Parathyroid adenoma (tissue), 2 donors: ENCODE measurements at regions not wholly inside any gene's neighbourhood (a gene's known extent, or its start where the extent isn't known, plus 50 kb on each side); places are given as distances from the start of the nearest gene placed in this dataset.

ENCODE experiments used
- H2AFZ ChIP-seq: fragments of 300-600 bp; sonication (generic); one replicate; pipeline ENCODE4 v1.7.0; 2017; ENCODE audit warnings: antibody characterized with exemption, mild to moderate bottlenecking
- H3K27ac ChIP-seq: fragments of 300-600 bp; sonication (generic); one replicate; pipeline ENCODE4 v1.7.0; 2017
- H3K27me3 ChIP-seq: fragments of 300-600 bp; sonication (generic); one replicate; pipeline ENCODE4 v1.7.0; 2017; ENCODE audit warnings: low read length; ENCODE audit not compliant: control insufficient read depth, insufficient read depth
- H3K36me3 ChIP-seq: fragments of 300-600 bp; sonication (generic); one replicate; pipeline ENCODE4 v1.7.0; 2017; ENCODE audit warnings: low read length; ENCODE audit not compliant: control insufficient read depth, insufficient read depth
- H3K4me1 ChIP-seq: fragments of 300-600 bp; sonication (generic); one replicate; pipeline ENCODE4 v1.7.0; 2017; ENCODE audit warnings: control low read depth
- H3K4me2 ChIP-seq: fragments of 300-600 bp; sonication (generic); one replicate; pipeline ENCODE4 v1.7.0; 2017; ENCODE audit warnings: low read length
- H3K4me3 ChIP-seq: fragments of 300-600 bp; sonication (generic); one replicate; pipeline ENCODE4 v1.7.0; 2017; ENCODE audit warnings: low read depth, low read length
- H3K79me2 ChIP-seq: fragments of 300-600 bp; sonication (generic); one replicate; pipeline ENCODE4 v1.7.0; 2017; ENCODE audit warnings: control low read depth
- H3K9ac ChIP-seq: fragments of 300-600 bp; sonication (generic); one replicate; pipeline ENCODE4 v1.7.0; 2017; ENCODE audit warnings: mild to moderate bottlenecking
- H3K9me3 ChIP-seq: fragments of 300-600 bp; sonication (generic); one replicate; pipeline ENCODE4 v1.7.0; 2017; ENCODE audit warnings: low read length; ENCODE audit not compliant: control insufficient read depth
- CTCF ChIP-seq: fragments of 300-600 bp; sonication (generic); IDR thresholded peaks from one replicate; pipeline ENCODE4 v1.7.0; 2017; ENCODE audit warnings: antibody characterized with exemption, mild to moderate bottlenecking
- donor health status: primary hyperparathyroidism.

GRCh38 chr5:30108051-30108450 is 1085.4 kb upstream of the CDH6 start:
- no peaks in the 10 kb centered on the region for H3K36me3 ChIP-seq
- H3K9me3 ChIP-seq: no peaks in the 10 kb centered on the region
- H3K79me2 ChIP-seq: no peaks in the 10 kb centered on the region
- no peak overlapping the region for H3K4me3 ChIP-seq
- H2AFZ ChIP-seq: no peak overlapping the region
- no peaks in the 10 kb centered on the region for H3K27me3 ChIP-seq
- no peak overlapping the region for H3K4me2 ChIP-seq
- no peak for TF ChIP-seq CTCF
- H3K27ac ChIP-seq: no peak overlapping the region
- H3K4me1 ChIP-seq: no peaks in the 10 kb centered on the region
- H3K9ac ChIP-seq: no peak overlapping the region

- Histone ChIP-seq H3K27ac (no peak overlapping the region), H3K36me3 (no peaks in the 10 kb centered on the region), H3K4me2 (no peak overlapping the region), H3K9ac (no peak overlapping the region), H3K79me2 (no peaks in the 10 kb centered on the region), H3K27me3 (no peaks in the 10 kb centered on the region), H3K4me3 (no peak overlapping the region), H2AFZ (no peak overlapping the region), H3K4me1 (no peaks in the 10 kb centered on the region), H3K9me3 (no peaks in the 10 kb centered on the region)
- no peak for TF ChIP-seq CTCF
These were observed 1086.9 kb upstream of the CDH6 start for GRCh38 chr5:30106596-30106995.

- H2AFZ ChIP-seq: no peak overlapping the region
- no peaks in the 10 kb centered on the region for H3K9me3 ChIP-seq
- H3K27ac ChIP-seq: no peak overlapping the region
- H3K27me3 ChIP-seq: no peaks in the 10 kb centered on the region
- TF ChIP-seq CTCF: no peak
- no peaks in the 10 kb centered on the region for H3K4me1 ChIP-seq
- H3K79me2 ChIP-seq: no peaks in the 10 kb centered on the region
- H3K4me2 ChIP-seq: no peak overlapping the region
- no peak overlapping the region for H3K4me3 ChIP-seq
- H3K36me3 ChIP-seq: no peaks in the 10 kb centered on the region
- H3K9ac ChIP-seq: no peak overlapping the region
These were observed 1088.5 kb upstream of the CDH6 start for GRCh38 chr5:30104872-30105596.

- H3K9me3 ChIP-seq: no peaks in the 10 kb centered on the region
- TF ChIP-seq CTCF: no peak
- no peak overlapping the region for H3K27ac ChIP-seq
- H2AFZ ChIP-seq: no peak overlapping the region
- no peaks in the 10 kb centered on the region for H3K4me1 ChIP-seq
- no peaks in the 10 kb centered on the region for H3K27me3 ChIP-seq
- no peak overlapping the region for H3K9ac ChIP-seq
- no peaks in the 10 kb centered on the region for H3K36me3 ChIP-seq
- H3K4me3 ChIP-seq: no peak overlapping the region
- H3K4me2 ChIP-seq: no peak overlapping the region
- H3K79me2 ChIP-seq: no peaks in the 10 kb centered on the region
These were observed 1089.9 kb upstream of the CDH6 start for GRCh38 chr5:30103452-30104202.
